ENCODE measurements at regions not wholly inside any gene's neighbourhood (a gene's known extent, or its start where the extent isn't known, plus 50 kb on each side); places are given as distances from the start of the nearest gene placed in this dataset.
A peak's percentile ranks its signal among the peaks of the same experiment; 100 is the strongest.
"Not testable (repeated sequence)": the region's sequence is repeated elsewhere in the genome, so short reads cannot be mapped to it uniquely, and the experiment has no call there.

DNA sequence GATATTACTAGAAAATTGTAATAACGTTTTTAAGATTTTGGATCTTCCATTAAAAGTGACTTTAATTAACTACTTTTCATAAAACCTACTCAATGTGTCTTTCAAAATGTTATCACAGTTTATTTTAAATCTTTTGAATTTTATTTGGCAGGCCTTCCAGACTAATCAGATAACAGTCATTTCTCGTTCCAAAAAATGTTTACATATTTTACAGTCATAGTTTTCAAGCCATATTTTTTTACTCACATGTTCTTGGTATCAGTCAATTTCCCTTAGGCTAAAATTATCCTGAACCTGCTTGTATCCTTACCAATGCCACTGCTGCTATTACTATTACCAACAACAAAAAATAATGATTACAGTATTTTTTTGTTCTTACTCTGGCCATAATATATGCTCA lies 1783.5 kb downstream of the SLITRK5 start:
- Histone ChIP-seq H3K4me3 (ENCODE audit: low read depth, low read length) (no peak overlapping the region), H3K27me3 (ENCODE audit: control insufficient read depth, insufficient read depth, low read length) (no peaks in the 10 kb centered on the region), H3K27ac (ENCODE audit: low read depth, low read length) (no peak overlapping the region), H3K9me3 (ENCODE audit: control insufficient read depth, insufficient read depth, low read length) (no peaks in the 10 kb centered on the region)
- no peak for DNase-seq (ENCODE audit: low read depth, low spot score)
- POLR2A ChIA-PET, result no interaction called here
- CTCF ChIA-PET, result no interaction called here
- TF ChIP-seq, protein P1, sequence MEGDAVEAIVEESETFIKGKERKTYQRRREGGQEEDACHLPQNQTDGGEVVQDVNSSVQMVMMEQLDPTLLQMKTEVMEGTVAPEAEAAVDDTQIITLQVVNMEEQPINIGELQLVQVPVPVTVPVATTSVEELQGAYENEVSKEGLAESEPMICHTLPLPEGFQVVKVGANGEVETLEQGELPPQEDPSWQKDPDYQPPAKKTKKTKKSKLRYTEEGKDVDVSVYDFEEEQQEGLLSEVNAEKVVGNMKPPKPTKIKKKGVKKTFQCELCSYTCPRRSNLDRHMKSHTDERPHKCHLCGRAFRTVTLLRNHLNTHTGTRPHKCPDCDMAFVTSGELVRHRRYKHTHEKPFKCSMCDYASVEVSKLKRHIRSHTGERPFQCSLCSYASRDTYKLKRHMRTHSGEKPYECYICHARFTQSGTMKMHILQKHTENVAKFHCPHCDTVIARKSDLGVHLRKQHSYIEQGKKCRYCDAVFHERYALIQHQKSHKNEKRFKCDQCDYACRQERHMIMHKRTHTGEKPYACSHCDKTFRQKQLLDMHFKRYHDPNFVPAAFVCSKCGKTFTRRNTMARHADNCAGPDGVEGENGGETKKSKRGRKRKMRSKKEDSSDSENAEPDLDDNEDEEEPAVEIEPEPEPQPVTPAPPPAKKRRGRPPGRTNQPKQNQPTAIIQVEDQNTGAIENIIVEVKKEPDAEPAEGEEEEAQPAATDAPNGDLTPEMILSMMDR (IDR thresholded peaks at IDR 0.05; ENCODE audit: low read depth, low read length), result no peak

DNA sequence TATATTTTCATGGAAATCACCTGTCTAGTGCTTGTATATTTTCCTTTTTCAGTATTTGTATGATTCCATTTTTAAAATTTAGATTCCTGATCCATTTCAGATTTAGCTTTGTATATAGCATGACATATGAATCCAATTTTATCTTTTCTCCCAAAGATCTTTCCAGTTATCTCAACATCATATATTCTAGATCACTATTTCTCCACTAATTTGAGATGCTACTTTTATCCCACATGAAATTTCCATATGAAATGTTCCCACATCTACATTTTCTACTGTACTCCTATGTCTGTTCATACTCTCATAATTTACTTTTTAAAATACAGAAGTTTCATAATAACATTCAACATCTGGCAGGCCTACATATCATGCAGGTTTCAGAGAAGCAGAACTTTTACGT lies 1784.1 kb downstream of the SLITRK5 start:
- TF ChIP-seq, protein P1 (IDR thresholded peaks at IDR 0.05; ENCODE audit: low read depth, low read length), result no peak
- Histone ChIP-seq H3K4me3 (ENCODE audit: low read depth, low read length) (no peak overlapping the region), H3K27me3 (ENCODE audit: control insufficient read depth, insufficient read depth, low read length) (no peaks in the 10 kb centered on the region), H3K9me3 (ENCODE audit: control insufficient read depth, insufficient read depth, low read length) (no peaks in the 10 kb centered on the region), H3K27ac (ENCODE audit: low read depth, low read length) (no peak overlapping the region)
- DNase-seq (ENCODE audit: low read depth, low spot score), result no peak
- CTCF ChIA-PET, result no interaction called here
- POLR2A ChIA-PET, result no interaction called here

DNA sequence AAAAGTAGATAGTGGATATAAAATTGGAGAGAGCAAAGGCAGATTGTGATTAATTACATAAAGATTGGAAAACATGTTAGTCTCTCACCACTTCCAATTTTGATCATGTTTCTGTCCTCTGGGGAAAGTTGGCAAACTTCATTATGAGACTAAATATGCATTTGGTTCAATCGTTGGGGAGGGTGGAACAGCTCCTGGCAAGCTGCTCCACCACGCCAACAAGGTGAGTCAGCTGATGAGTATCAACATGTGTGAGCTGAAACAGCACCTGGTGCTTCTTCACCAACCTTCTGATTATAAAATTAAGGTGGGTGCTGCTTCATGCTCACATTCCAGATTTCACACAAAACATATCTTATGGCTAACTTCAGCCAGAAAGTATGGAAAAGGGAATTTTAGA lies 1784.6 kb downstream of the SLITRK5 start:
- no peaks in the 10 kb centered on the region for H3K27me3 ChIP-seq (ENCODE audit: control insufficient read depth, insufficient read depth, low read length)
- TF ChIP-seq, protein P1 (IDR thresholded peaks at IDR 0.05; ENCODE audit: low read depth, low read length), result no peak
- no peaks in the 10 kb centered on the region for H3K9me3 ChIP-seq (ENCODE audit: control insufficient read depth, insufficient read depth, low read length)
- ChIA-PET POLR2A (no interaction called here), CTCF (no interaction called here)
- H3K4me3 ChIP-seq (ENCODE audit: low read depth, low read length), result no peak overlapping the region
- H3K27ac ChIP-seq (ENCODE audit: low read depth, low read length), result no peak overlapping the region
- DNase-seq (ENCODE audit: low read depth, low spot score), result no peak

DNA sequence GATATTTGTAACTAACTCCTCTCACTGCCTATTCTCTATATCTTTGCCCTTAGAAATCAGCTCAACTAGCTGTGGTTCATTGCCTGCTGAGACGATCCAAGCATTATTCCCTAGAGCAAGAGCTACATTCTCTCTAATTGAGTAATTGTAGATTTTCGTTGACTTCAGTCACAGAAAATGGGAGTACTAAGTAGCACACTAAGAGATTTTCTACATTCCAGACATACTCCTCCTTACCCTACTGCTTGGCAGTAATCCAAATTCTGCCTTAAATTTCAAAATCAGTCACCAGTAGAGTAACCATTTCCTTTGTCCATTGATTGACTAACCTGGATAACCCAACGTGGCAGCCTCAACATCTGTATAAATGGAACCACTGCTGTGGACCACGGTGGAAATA lies 1786.8 kb downstream of the SLITRK5 start:
- DNase-seq (ENCODE audit: low read depth, low spot score), result peak; percentile 13
- CTCF ChIA-PET, result interaction anchor here (0.6 kb wide), 1 partner anchor 662 kb away, joined by 3 read pairs; no protein-coding TSS in a partner anchor
- POLR2A ChIA-PET, result no interaction called here
- no peaks in the 10 kb centered on the region for H3K9me3 ChIP-seq (ENCODE audit: control insufficient read depth, insufficient read depth, low read length)
- H3K27ac ChIP-seq (ENCODE audit: low read depth, low read length), result no peak overlapping the region
- no peaks in the 10 kb centered on the region for H3K27me3 ChIP-seq (ENCODE audit: control insufficient read depth, insufficient read depth, low read length)
- TF ChIP-seq, protein P1 (IDR thresholded peaks at IDR 0.05; ENCODE audit: low read depth, low read length), result no peak
- no peak overlapping the region for H3K4me3 ChIP-seq (ENCODE audit: low read depth, low read length)

DNA sequence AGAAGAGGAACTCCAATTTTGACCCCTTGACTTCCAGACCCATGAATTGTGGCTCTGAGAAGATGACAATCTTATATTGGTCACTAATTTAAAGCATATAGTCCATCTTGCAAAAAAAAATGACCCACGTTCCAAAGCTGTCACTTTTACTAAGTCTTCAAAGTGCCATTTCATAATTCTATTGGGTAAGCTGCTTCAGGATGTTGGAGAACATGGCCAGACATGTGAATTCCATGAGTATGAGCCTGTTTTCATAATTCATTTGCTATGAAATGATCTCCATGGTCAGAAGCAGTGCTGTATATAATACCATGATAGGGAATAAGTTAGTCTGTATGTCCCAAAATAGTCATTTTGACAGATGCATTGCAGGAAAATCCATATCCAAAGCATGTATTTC lies 1787.3 kb downstream of the SLITRK5 start:
- TF ChIP-seq, protein P1 (IDR thresholded peaks at IDR 0.05; ENCODE audit: low read depth, low read length), result no peak
- CTCF ChIA-PET, result no interaction called here
- Histone ChIP-seq H3K27ac (ENCODE audit: low read depth, low read length) (no peak overlapping the region), H3K4me3 (ENCODE audit: low read depth, low read length) (no peak overlapping the region), H3K27me3 (ENCODE audit: control insufficient read depth, insufficient read depth, low read length) (no peaks in the 10 kb centered on the region), H3K9me3 (ENCODE audit: control insufficient read depth, insufficient read depth, low read length) (no peaks in the 10 kb centered on the region)
- DNase-seq (ENCODE audit: low read depth, low spot score), result no peak
- POLR2A ChIA-PET, result no interaction called here

DNA sequence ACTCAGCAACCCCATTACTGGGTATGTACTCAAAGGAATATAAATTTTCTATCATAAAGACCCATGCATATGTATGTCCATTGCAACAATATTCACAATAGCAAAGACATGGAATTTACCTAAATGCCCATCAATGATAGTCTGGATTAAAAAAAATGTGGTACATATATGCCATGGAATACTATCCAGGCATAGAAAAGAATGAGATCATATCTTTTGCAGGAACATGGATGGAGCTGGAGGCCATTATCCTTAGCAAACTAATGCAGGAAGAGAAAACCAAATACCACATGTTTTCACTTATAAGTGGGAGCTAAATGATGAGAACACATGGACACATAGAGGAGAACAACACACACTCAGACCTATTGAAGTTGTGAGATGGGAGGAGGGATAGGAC lies 1789.7 kb downstream of the SLITRK5 start:
- H3K9me3 ChIP-seq (ENCODE audit: control insufficient read depth, insufficient read depth, low read length); H3K4me3 ChIP-seq (ENCODE audit: low read depth, low read length); POLR2A ChIA-PET; DNase-seq (ENCODE audit: low read depth, low spot score); H3K27ac ChIP-seq (ENCODE audit: low read depth, low read length); H3K27me3 ChIP-seq (ENCODE audit: control insufficient read depth, insufficient read depth, low read length); CTCF ChIA-PET: not testable (repeated sequence)

All from AG04450 (cell line).